ENCODE measurements at regions not wholly inside any gene's neighbourhood (a gene's known extent, or its start where the extent isn't known, plus 50 kb on each side); places are given as distances from the start of the nearest gene placed in this dataset.
A peak's percentile ranks its signal among the peaks of the same experiment; 100 is the strongest.

DNA sequence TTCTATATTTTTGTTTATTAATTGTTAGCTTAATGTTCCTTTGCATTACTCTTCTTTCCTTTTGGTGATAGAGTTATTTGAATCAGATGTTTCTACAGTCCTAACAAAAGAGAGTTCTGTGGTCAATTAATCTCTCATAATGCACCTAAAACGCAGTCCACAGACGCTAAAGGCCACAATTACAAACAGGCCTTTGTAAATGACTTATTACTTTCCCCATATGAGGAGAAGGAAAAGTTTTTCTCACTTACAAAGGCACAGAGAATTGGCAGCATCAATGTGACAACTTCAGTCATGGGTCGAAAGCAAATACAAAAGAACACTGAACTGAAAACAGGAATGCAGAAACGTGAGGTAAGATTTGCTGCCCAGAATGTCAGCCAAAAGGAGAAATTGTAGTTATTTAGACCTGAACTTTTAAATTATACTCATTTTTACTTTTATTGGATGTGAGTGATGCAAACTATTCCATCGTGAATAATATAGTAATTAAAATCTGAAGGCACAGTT is 142.0 kb upstream of the SYT10 start:
- Histone ChIP-seq H3K27me3 (ENCODE audit: low read depth) (no peaks in the 10 kb centered on the region), H3K4me3 (no peak overlapping the region), H3K27ac (no peak overlapping the region), H3K4me1 (no peaks in the 10 kb centered on the region), H3K36me3 (no peaks in the 10 kb centered on the region), H3K9me3 (no peaks in the 10 kb centered on the region)
- intact Hi-C loops (cut with DNase I), result no loop called here
- DNase-seq, result no peak
- TF ChIP-seq, protein P1, sequence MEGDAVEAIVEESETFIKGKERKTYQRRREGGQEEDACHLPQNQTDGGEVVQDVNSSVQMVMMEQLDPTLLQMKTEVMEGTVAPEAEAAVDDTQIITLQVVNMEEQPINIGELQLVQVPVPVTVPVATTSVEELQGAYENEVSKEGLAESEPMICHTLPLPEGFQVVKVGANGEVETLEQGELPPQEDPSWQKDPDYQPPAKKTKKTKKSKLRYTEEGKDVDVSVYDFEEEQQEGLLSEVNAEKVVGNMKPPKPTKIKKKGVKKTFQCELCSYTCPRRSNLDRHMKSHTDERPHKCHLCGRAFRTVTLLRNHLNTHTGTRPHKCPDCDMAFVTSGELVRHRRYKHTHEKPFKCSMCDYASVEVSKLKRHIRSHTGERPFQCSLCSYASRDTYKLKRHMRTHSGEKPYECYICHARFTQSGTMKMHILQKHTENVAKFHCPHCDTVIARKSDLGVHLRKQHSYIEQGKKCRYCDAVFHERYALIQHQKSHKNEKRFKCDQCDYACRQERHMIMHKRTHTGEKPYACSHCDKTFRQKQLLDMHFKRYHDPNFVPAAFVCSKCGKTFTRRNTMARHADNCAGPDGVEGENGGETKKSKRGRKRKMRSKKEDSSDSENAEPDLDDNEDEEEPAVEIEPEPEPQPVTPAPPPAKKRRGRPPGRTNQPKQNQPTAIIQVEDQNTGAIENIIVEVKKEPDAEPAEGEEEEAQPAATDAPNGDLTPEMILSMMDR (IDR thresholded peaks at IDR 0.05), result no peak
- no peak for ATAC-seq

DNA sequence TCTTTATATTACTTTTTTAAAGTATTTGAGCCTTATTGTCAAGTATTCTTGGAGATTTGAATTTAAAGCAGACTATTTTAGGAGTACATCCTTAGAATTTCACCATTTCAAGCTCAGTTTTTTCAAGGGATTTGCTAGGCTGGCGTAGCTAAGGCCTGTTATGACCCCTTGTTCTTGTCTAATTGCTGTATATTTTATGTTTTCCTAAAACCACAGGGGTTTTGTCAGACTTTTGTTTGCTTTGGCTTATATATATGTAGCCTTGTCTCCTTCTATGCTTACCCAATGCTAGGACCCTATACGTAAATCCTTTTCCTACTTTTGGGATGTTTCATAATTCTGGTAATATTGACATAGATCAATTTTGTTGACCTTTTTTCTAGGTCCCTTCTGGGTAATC is 147.0 kb upstream of the SYT10 start:
- DNase-seq (no peak), ATAC-seq (no peak)
- intact Hi-C loops (cut with DNase I), result no loop called here
- TF ChIP-seq, protein P1 (IDR thresholded peaks at IDR 0.05), result no peak
- no peaks in the 10 kb centered on the region for H3K9me3 ChIP-seq
- no peak overlapping the region for H3K4me3 ChIP-seq
- H3K4me1 ChIP-seq, result peaks cover 9% of the 10 kb centered on the region
- H3K36me3 ChIP-seq, result no peaks in the 10 kb centered on the region
- no peak overlapping the region for H3K27ac ChIP-seq
- no peaks in the 10 kb centered on the region for H3K27me3 ChIP-seq (ENCODE audit: low read depth)

DNA sequence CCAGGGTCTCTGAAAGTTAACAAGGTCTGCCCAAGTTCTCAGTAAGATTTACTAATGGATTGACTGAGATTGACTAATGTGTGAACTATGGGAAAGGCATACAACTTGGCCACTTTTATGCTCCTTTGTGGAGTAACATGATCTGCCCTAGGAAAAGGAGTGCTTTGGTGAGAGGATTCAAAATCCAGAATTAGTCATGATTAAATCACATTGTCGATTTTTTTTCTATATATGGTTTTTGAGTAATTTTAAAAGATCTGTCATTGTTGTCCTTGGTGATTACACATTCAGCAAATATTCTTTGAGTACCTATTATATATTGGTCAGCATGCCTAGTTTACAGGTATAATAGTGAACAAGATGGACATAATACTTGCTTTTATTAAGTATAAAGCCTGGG is 147.7 kb upstream of the SYT10 start:
- peaks cover 9% of the 10 kb centered on the region for H3K4me1 ChIP-seq
- DNase-seq (no peak), ATAC-seq (no peak)
- H3K9me3 ChIP-seq, result no peaks in the 10 kb centered on the region
- no peaks in the 10 kb centered on the region for H3K36me3 ChIP-seq
- H3K4me3 ChIP-seq, result no peak overlapping the region
- no peaks in the 10 kb centered on the region for H3K27me3 ChIP-seq (ENCODE audit: low read depth)
- intact Hi-C loops (cut with DNase I), result no loop called here
- TF ChIP-seq, protein P1 (IDR thresholded peaks at IDR 0.05), result no peak
- H3K27ac ChIP-seq, result no peak overlapping the region

DNA sequence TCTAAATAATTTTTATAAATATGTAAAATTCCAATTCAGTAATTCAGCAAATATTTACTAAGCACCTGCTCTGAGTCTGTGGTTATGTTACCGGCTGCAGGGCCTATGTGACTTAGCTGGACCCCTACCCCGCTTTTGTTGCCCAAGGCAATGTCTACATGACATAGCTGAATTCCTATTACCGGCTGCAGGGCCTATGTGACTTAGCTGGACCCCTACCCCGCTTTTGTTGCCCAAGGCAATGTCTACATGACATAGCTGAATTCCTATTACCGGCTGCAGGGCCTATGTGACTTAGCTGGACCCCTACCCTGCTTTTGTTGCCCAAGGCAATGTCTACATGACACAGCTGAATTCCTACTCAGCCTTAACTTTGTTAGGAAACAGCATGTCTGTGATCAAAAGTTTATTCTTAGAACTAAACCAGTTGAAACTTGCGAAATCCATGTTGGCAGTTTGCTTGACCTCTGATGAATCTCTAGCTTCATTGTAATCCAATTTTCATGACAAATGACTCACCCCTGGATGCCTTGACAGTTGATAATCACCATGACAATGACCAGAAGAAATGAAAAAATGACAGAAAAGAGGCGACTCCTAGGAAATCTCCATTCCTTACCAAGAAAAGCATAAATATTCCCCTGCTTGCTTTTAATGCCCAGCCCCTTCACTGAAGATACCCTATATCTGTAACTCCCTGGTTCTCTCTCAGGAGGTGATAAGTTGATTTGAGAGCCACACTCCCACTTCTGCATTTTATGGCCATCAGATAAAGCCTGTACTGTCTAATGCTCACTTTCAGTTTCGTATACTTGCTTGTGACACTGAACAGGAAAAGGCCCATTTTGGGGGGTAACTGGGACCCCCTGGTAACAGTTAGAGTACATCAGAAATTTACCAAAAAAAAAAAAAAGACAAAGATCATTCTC is 148.4 kb upstream of the SYT10 start:
- H3K27me3 ChIP-seq (ENCODE audit: low read depth), result no peaks in the 10 kb centered on the region
- H3K27ac ChIP-seq, result peak overlapping the region; percentile 20
- no peaks in the 10 kb centered on the region for H3K9me3 ChIP-seq
- intact Hi-C loops (cut with DNase I), result no loop called here
- peaks cover 9% of the 10 kb centered on the region for H3K4me1 ChIP-seq
- DNase-seq (no peak), ATAC-seq (peak; percentile 74 to 75)
- H3K4me3 ChIP-seq, result no peak overlapping the region
- H3K36me3 ChIP-seq, result no peaks in the 10 kb centered on the region
- TF ChIP-seq, protein P1 (IDR thresholded peaks at IDR 0.05), result no peak

DNA sequence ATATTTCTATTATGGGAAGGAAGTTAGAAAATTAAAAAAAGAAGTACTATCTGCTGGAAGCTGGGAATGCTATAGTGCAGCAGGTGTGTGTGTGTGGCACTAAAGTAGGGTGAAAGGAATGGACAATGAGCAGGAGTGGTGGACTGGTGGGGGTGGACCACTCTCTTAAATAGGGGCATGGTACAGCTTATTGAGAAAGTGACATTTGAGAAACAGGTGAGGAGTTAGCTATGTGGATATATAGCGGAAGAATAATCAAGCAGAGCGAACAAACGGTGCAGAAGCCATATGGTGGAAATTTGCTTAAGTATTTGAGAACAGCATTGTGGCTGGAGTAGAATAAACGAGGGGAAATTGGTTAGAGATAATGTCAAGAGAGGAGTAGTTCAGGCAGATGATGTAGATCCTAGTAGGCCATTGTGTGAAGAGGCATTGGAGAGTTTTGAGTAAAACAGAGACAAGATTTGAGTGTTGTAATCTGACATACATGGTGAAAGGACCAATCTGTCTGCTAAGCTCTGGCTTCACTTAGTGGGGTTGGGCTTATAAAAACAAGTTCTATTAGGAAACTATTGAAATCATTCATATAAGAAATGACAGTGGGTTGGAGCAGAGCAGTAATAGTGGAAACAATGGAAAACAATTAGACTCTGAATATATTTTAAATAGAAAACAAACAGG is 149.2 kb upstream of the SYT10 start:
- intact Hi-C loops (cut with DNase I), result no loop called here
- TF ChIP-seq, protein P1 (IDR thresholded peaks at IDR 0.05), result no peak

More for the DNA sequence above, 149.2 kb upstream of the SYT10 start:
- peak in 1 of 2 donors; percentile 29 for ATAC-seq
- H3K27me3 ChIP-seq (ENCODE audit: low read depth), result no peaks in the 10 kb centered on the region
- H3K36me3 ChIP-seq, result no peaks in the 10 kb centered on the region
- peaks cover 9% of the 10 kb centered on the region for H3K4me1 ChIP-seq
- no peak for DNase-seq
- H3K27ac ChIP-seq, result peak overlapping the region; percentile 20
- H3K4me3 ChIP-seq, result no peak overlapping the region
- H3K9me3 ChIP-seq, result no peaks in the 10 kb centered on the region
